Chondrocyte (in vitro differentiated cells): ENCODE measurements at regions not wholly inside any gene's neighbourhood (a gene's known extent, or its start where the extent isn't known, plus 50 kb on each side); places are given as distances from the start of the nearest gene placed in this dataset.

ENCODE experiments used
- DNase-seq: peaks from one replicate; pipeline ENCODE4 v3.0.0; 2021; ENCODE audit warnings: mixed read lengths, low spot score
- H3K27ac Mint-ChIP-seq: one replicate; pipeline ENCODE4 v1.8.0; 2021; ENCODE audit warnings: mild to moderate bottlenecking, moderate library complexity, mixed read lengths; ENCODE audit not compliant: unreplicated experiment
- H3K27me3 Mint-ChIP-seq: 2 replicates; pipeline ENCODE4 v1.8.0; 2021; ENCODE audit warnings: low read depth, mixed read lengths
- H3K36me3 Mint-ChIP-seq: 2 replicates; pipeline ENCODE4 v1.8.0; 2021; ENCODE audit warnings: low read depth, mixed read lengths
- H3K4me1 Mint-ChIP-seq: 2 replicates; pipeline ENCODE4 v1.8.0; 2021; ENCODE audit warnings: low read depth, mild to moderate bottlenecking, mixed read lengths
- H3K4me3 Mint-ChIP-seq: one replicate; pipeline ENCODE4 v1.8.0; 2021; ENCODE audit warnings: mild to moderate bottlenecking, moderate library complexity, mixed read lengths; ENCODE audit not compliant: unreplicated experiment
- H3K9me3 Mint-ChIP-seq: 2 replicates; pipeline ENCODE4 v1.8.0; 2021; ENCODE audit warnings: low read depth, mixed read lengths
- CTCF ChIP-seq: fragments of 200-600 bp; sonication (generic); IDR thresholded peaks from 2 replicates; pipeline ENCODE4 v1.5.0; 2021; ENCODE audit warnings: antibody characterized with exemption, mild to moderate bottlenecking, moderate library complexity

GRCh38 chr6:21349834-21350233 is 243.7 kb upstream of the SOX4 start:
- Mint-ChIP-seq H3K27me3 (no peaks in the 10 kb centered on the region), H3K36me3 (no peaks in the 10 kb centered on the region), H3K9me3 (no peaks in the 10 kb centered on the region), H3K4me3 (no peak overlapping the region), H3K4me1 (peaks cover 21% of the 10 kb centered on the region), H3K27ac (no peak overlapping the region)
- DNase-seq: no peak
- no peak for TF ChIP-seq CTCF

GRCh38 chr6:21350926-21351325 is 242.6 kb upstream of the SOX4 start:
- Mint-ChIP-seq H3K27me3 (no peaks in the 10 kb centered on the region), H3K9me3 (no peaks in the 10 kb centered on the region), H3K4me3 (no peak overlapping the region), H3K36me3 (no peaks in the 10 kb centered on the region), H3K27ac (no peak overlapping the region), H3K4me1 (peaks cover 24% of the 10 kb centered on the region)
- no peak for TF ChIP-seq CTCF
- DNase-seq: no peak

GRCh38 chr6:21352131-21352530 is 241.4 kb upstream of the SOX4 start:
- Mint-ChIP-seq H3K4me1 (peaks cover 24% of the 10 kb centered on the region), H3K4me3 (no peak overlapping the region), H3K36me3 (no peaks in the 10 kb centered on the region), H3K27ac (no peak overlapping the region), H3K27me3 (no peaks in the 10 kb centered on the region), H3K9me3 (peaks cover 3% of the 10 kb centered on the region)
- TF ChIP-seq CTCF: no peak
- DNase-seq: no peak

- no peak for TF ChIP-seq CTCF
- H3K27me3 Mint-ChIP-seq: no peaks in the 10 kb centered on the region
- no peak for DNase-seq
Measured at GRCh38 chr6:21354805-21355238, 238.7 kb upstream of the SOX4 start.

GRCh38 chr6:21355638-21356037 is 237.9 kb upstream of the SOX4 start:
- peaks cover 3% of the 10 kb centered on the region for H3K9me3 Mint-ChIP-seq
- no peaks in the 10 kb centered on the region for H3K27me3 Mint-ChIP-seq
- H3K4me3 Mint-ChIP-seq: no peak overlapping the region
- TF ChIP-seq CTCF: no peak
- H3K27ac Mint-ChIP-seq: no peak overlapping the region
- no peak for DNase-seq
- H3K4me1 Mint-ChIP-seq: peaks cover 10% of the 10 kb centered on the region
- no peaks in the 10 kb centered on the region for H3K36me3 Mint-ChIP-seq

More at GRCh38 chr6:21354805-21355238, 238.7 kb upstream of the SOX4 start:
- Mint-ChIP-seq H3K36me3 (no peaks in the 10 kb centered on the region), H3K4me3 (no peak overlapping the region), H3K4me1 (peaks cover 10% of the 10 kb centered on the region), H3K9me3 (peaks cover 3% of the 10 kb centered on the region), H3K27ac (no peak overlapping the region)
